ENCODE measurements at regions not wholly inside any gene's neighbourhood (a gene's known extent, or its start where the extent isn't known, plus 50 kb on each side); places are given as distances from the start of the nearest gene placed in this dataset.
A peak's percentile ranks its signal among the peaks of the same experiment; 100 is the strongest.

GRCh38 chr16:49910541-49911071 is 54.7 kb upstream of the ZNF423 start:
- DNase-seq = no peak

- no peak for DNase-seq
Observed at GRCh38 chr16:49911430-49911829, 55.5 kb upstream of the ZNF423 start.

- DNase-seq = no peak
Observed at GRCh38 chr16:49912721-49913120, 56.8 kb upstream of the ZNF423 start.

- no peak for DNase-seq
Observed at GRCh38 chr16:49913720-49914119, 57.8 kb upstream of the ZNF423 start.

GRCh38 chr16:49914657-49915056 is 58.7 kb upstream of the ZNF423 start:
- DNase-seq = no peak

- DNase-seq = no peak
Observed at GRCh38 chr16:49918257-49918656, 62.3 kb upstream of the ZNF423 start.

- no peak for DNase-seq
Observed at GRCh38 chr16:49919327-49919726, 63.4 kb upstream of the ZNF423 start.

- no peak for DNase-seq
Observed at GRCh38 chr16:49920397-49920796, 64.5 kb upstream of the ZNF423 start.

- DNase-seq = no peak
Observed at GRCh38 chr16:49921106-49921505, 65.2 kb upstream of the ZNF423 start.

- DNase-seq = peak; percentile 45
Observed at GRCh38 chr16:49921791-49922456, 66.0 kb upstream of the ZNF423 start.

- DNase-seq = no peak
Observed at GRCh38 chr16:49923411-49923810, 67.5 kb upstream of the ZNF423 start.

GRCh38 chr16:49924078-49924477 is 68.2 kb upstream of the ZNF423 start:
- no peak for DNase-seq

- DNase-seq = no peak
Observed at GRCh38 chr16:49926941-49927340, 71.0 kb upstream of the ZNF423 start.

GRCh38 chr16:49928176-49929041 is 72.5 kb upstream of the ZNF423 start:
- no peak for DNase-seq

GRCh38 chr16:49929626-49930025 is 73.7 kb upstream of the ZNF423 start:
- DNase-seq = no peak

GRCh38 chr16:49930841-49931240 is 74.9 kb upstream of the ZNF423 start:
- DNase-seq = no peak

- DNase-seq = no peak
Observed at GRCh38 chr16:49931266-49931665, 75.4 kb upstream of the ZNF423 start.

- DNase-seq = no peak
Observed at GRCh38 chr16:49931916-49932315, 76.0 kb upstream of the ZNF423 start.

- DNase-seq = no peak
Observed at GRCh38 chr16:49932434-49932833, 76.5 kb upstream of the ZNF423 start.

- no peak for DNase-seq
Observed at GRCh38 chr16:49932946-49933345, 77.0 kb upstream of the ZNF423 start.

GRCh38 chr16:49936791-49937190 is 80.9 kb upstream of the ZNF423 start:
- DNase-seq = no peak

- no peak for DNase-seq
Observed at GRCh38 chr16:49937886-49938285, 82.0 kb upstream of the ZNF423 start.

- DNase-seq = no peak
Observed at GRCh38 chr16:49939495-49939894, 83.6 kb upstream of the ZNF423 start.
